Mesodermal cell (in vitro differentiated cells): ENCODE measurements at regions not wholly inside any gene's neighbourhood (a gene's known extent, or its start where the extent isn't known, plus 50 kb on each side); places are given as distances from the start of the nearest gene placed in this dataset.

Source experiments
- H3K27ac ChIP-seq: 2 replicates; pipeline ENCODE4 v1.7.0; 2013; ENCODE audit warnings: mild to moderate bottlenecking, low read depth, low read length, moderate library complexity; ENCODE audit not compliant: severe bottlenecking
- H3K36me3 ChIP-seq: 2 replicates; pipeline ENCODE4 v1.7.1; 2013; ENCODE audit warnings: mild to moderate bottlenecking, low read length, moderate library complexity; ENCODE audit not compliant: control insufficient read depth, insufficient read depth
- H3K4me1 ChIP-seq: one replicate; pipeline ENCODE4 v1.7.1; 2013; ENCODE audit warnings: mild to moderate bottlenecking, low read length; ENCODE audit not compliant: insufficient read depth, control insufficient read depth, poor library complexity, severe bottlenecking
- H3K4me3 ChIP-seq: 2 replicates; pipeline ENCODE4 v1.7.0; 2013; ENCODE audit warnings: low read length, control low read depth, mild to moderate bottlenecking; ENCODE audit not compliant: insufficient read depth, poor library complexity, severe bottlenecking; ENCODE audit errors: extremely low read depth
- H3K9me3 ChIP-seq: 2 replicates; pipeline ENCODE4 v1.7.1; 2013; ENCODE audit warnings: mild to moderate bottlenecking, low read length, moderate library complexity; ENCODE audit not compliant: control insufficient read depth
- WGBS, 2 experiments: methylation state at CpG; one replicate each; pipeline ENCODE4 v1.1.5; 2013; ENCODE audit warnings: missing lambda C conversion rate in 2 of 2; ENCODE audit not compliant: insufficient coverage in 2 of 2; 5-methylcytosine and 5-hydroxymethylcytosine counted together

- Histone ChIP-seq H3K9me3 (no peaks in the 10 kb centered on the region), H3K4me3 (no peak overlapping the region), H3K36me3 (no peaks in the 10 kb centered on the region), H3K27ac (no peak overlapping the region), H3K4me1 (peaks cover 3% of the 10 kb centered on the region)
Measured at GRCh38 chr6:24006254-24006653, 119.8 kb upstream of the NRSN1 start.

GRCh38 chr6:24009319-24009718 lies 116.7 kb upstream of the NRSN1 start:
- Histone ChIP-seq H3K4me1 (peaks cover 3% of the 10 kb centered on the region), H3K27ac (peak overlapping the region; percentile 33), H3K36me3 (no peaks in the 10 kb centered on the region), H3K4me3 (no peak overlapping the region), H3K9me3 (no peaks in the 10 kb centered on the region)
- WGBS, 2 experiments = 69 to 93% methylated on average over 3 to 4 of the region's 4 CpGs

- WGBS, 2 experiments = 86% methylated on average over 1 of the region's 3 CpGs; no CpG with 5 or more reads in 1 of the 2 experiments
- Histone ChIP-seq H3K4me1 (no peaks in the 10 kb centered on the region), H3K27ac (no peak overlapping the region), H3K4me3 (no peak overlapping the region), H3K9me3 (no peaks in the 10 kb centered on the region), H3K36me3 (no peaks in the 10 kb centered on the region)
Measured at GRCh38 chr6:24010133-24010532, 115.9 kb upstream of the NRSN1 start.

- Histone ChIP-seq H3K4me3 (no peak overlapping the region), H3K27ac (no peak overlapping the region), H3K4me1 (no peaks in the 10 kb centered on the region), H3K36me3 (no peaks in the 10 kb centered on the region), H3K9me3 (no peaks in the 10 kb centered on the region)
- WGBS, 2 experiments = 75 to 100% methylated on average over 1 to 2 of the region's 2 CpGs
Measured at GRCh38 chr6:24016286-24016685, 109.7 kb upstream of the NRSN1 start.

GRCh38 chr6:24016857-24017256 lies 109.2 kb upstream of the NRSN1 start:
- no CpG with 5 or more reads among the region's 4 CpGs for WGBS, 2 experiments
- Histone ChIP-seq H3K4me1 (no peaks in the 10 kb centered on the region), H3K27ac (no peak overlapping the region), H3K4me3 (no peak overlapping the region), H3K9me3 (no peaks in the 10 kb centered on the region), H3K36me3 (no peaks in the 10 kb centered on the region)

- Histone ChIP-seq H3K36me3 (no peaks in the 10 kb centered on the region), H3K4me1 (no peaks in the 10 kb centered on the region), H3K27ac (no peak overlapping the region), H3K4me3 (no peak overlapping the region), H3K9me3 (no peaks in the 10 kb centered on the region)
Measured at GRCh38 chr6:24019393-24019792, 106.6 kb upstream of the NRSN1 start.

- WGBS, 2 experiments = 69 to 100% methylated on average over 1 to 2 of the region's 5 CpGs
Measured at GRCh38 chr6:24019830-24020229, 106.2 kb upstream of the NRSN1 start.

GRCh38 chr6:24026050-24026449 lies 100.0 kb upstream of the NRSN1 start:
- Histone ChIP-seq H3K27ac (no peak overlapping the region), H3K36me3 (no peaks in the 10 kb centered on the region), H3K9me3 (no peaks in the 10 kb centered on the region)

More at GRCh38 chr6:24019830-24020229, 106.2 kb upstream of the NRSN1 start:
- no peaks in the 10 kb centered on the region for H3K4me1 ChIP-seq
- no peak overlapping the region for H3K4me3 ChIP-seq
- no peak overlapping the region for H3K27ac ChIP-seq
- H3K9me3 ChIP-seq = no peaks in the 10 kb centered on the region
- H3K36me3 ChIP-seq = no peaks in the 10 kb centered on the region

GRCh38 chr6:24031496-24031895 lies 94.5 kb upstream of the NRSN1 start:
- Histone ChIP-seq H3K9me3 (no peaks in the 10 kb centered on the region), H3K4me1 (no peaks in the 10 kb centered on the region), H3K36me3 (no peaks in the 10 kb centered on the region), H3K4me3 (no peak overlapping the region), H3K27ac (no peak overlapping the region)
- 70 to 100% methylated on average over 1 to 2 of the region's 2 CpGs for WGBS, 2 experiments

More at GRCh38 chr6:24026050-24026449, 100.0 kb upstream of the NRSN1 start:
- no CpG with 5 or more reads among the region's 1 CpG for WGBS, 2 experiments
- Histone ChIP-seq H3K4me3 (no peak overlapping the region), H3K4me1 (no peaks in the 10 kb centered on the region)

- no peak overlapping the region for H3K4me3 ChIP-seq
- WGBS, 2 experiments = 72 to 100% methylated on average over 1 to 3 of the region's 4 CpGs
- H3K9me3 ChIP-seq = no peaks in the 10 kb centered on the region
- H3K27ac ChIP-seq = no peak overlapping the region
- H3K36me3 ChIP-seq = no peaks in the 10 kb centered on the region
- H3K4me1 ChIP-seq = no peaks in the 10 kb centered on the region
Measured at GRCh38 chr6:24032896-24033688, 92.9 kb upstream of the NRSN1 start.

- Histone ChIP-seq H3K27ac (no peak overlapping the region), H3K4me3 (no peak overlapping the region), H3K36me3 (no peaks in the 10 kb centered on the region), H3K4me1 (no peaks in the 10 kb centered on the region), H3K9me3 (no peaks in the 10 kb centered on the region)
- no CpG with 5 or more reads among the region's 2 CpGs for WGBS, 2 experiments
Measured at GRCh38 chr6:24043848-24044247, 82.2 kb upstream of the NRSN1 start.
